ENCODE measurements at regions not wholly inside any gene's neighbourhood (a gene's known extent, or its start where the extent isn't known, plus 50 kb on each side); places are given as distances from the start of the nearest gene placed in this dataset.
"Not testable (repeated sequence)": the region's sequence is repeated elsewhere in the genome, so short reads cannot be mapped to it uniquely, and the experiment has no call there.

GRCh38 chr7:113783403-113783802 is 135.4 kb downstream of the PPP1R3A start:
- no peak for DNase-seq (ENCODE audit: low read depth in 2 of 2)

- no peak for DNase-seq (ENCODE audit: low read depth in 2 of 2)
Observed at GRCh38 chr7:113775804-113776203, 143.0 kb downstream of the PPP1R3A start.

GRCh38 chr7:113775401-113775800 is 143.4 kb downstream of the PPP1R3A start:
- DNase-seq (ENCODE audit: low read depth in 2 of 2) = no peak

- no peak for DNase-seq (ENCODE audit: low read depth in 2 of 2)
Observed at GRCh38 chr7:113774182-113774807, 144.5 kb downstream of the PPP1R3A start.

DNA sequence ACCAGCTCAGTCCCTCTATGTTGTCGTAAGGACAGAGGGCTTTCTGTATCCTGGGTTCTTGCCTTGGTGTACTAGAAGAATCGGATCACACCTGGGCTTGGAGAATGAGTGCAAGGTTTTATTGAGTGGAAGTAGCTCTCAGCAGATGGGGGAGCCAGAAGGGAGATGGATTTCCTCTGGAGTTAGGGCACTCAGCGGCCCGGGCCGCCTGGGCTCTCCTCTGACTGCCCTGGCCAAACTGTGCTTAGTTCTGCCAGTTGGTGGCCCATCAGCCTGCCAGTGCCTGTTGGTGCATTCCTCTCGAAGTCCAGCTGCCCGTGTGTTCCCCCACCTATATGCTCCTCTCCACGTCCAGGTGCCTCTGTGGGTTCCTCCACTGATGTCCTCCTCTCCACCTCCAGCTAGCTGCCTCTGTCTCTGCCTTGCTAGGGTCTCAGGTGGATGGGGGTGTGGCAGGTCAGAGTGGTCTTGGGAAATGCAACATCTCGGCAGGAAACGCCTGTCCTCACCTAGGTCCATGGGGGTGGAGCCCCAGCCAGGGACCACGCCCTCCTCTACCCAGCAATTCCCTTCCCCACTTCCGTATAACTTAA is 148.6 kb downstream of the PPP1R3A start:
- no peak for DNase-seq (ENCODE audit: low read depth in 2 of 2)

GRCh38 chr7:113768387-113768786 is 150.4 kb downstream of the PPP1R3A start:
- no peak for DNase-seq (ENCODE audit: low read depth in 2 of 2)

DNA sequence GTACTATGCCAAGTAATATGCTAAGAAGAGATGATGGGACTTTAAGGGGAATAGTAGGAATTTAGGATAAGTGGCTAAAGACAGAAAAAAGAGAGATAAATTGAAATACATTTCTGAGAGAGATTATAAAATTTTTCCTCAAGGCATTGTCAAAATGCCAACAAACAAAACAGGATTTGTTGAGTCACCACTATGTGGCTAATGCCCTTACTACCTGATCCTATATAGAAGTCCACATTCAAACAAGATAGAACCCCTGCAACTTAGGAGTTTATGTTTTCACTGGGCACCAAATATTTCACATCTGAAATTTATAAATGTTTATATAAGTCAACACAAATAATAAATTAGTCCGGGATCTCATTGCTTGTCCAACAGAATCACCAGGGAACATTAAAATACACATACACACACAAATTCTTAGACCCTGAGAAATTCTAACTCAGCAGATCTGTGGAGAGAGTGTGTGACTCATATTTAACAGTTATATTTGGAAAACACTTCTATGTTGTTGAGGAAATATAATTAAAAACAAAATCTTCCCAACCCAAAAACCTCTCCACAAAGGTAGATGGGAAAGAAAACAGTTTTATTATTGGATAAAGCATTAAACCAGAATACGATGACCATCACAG is 154.3 kb downstream of the PPP1R3A start:
- DNase-seq (ENCODE audit: low read depth in 2 of 2) = no peak

GRCh38 chr7:113763226-113763625 is 155.6 kb downstream of the PPP1R3A start:
- DNase-seq (ENCODE audit: low read depth in 2 of 2) = no peak

DNA sequence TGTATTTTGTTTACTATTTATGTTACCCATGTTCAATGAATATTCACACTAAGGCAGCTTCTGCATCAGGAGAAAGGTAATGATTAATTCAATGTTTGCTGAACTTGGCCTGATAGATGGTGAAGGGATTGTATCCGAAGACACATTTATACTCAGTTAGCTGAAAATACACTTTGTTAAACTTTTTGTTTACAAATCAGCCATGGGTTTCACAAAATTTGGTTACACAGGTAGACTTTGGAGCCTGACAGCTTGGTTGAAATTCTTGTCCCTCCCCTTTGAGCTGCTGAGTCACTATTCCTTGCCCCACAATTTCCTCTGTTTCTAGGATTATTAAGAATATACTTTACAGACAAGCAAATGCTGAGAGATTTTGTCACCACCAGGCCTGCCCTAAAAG is 162.6 kb downstream of the PPP1R3A start:
- no peak for DNase-seq (ENCODE audit: low read depth in 2 of 2)

- no peak for DNase-seq (ENCODE audit: low read depth in 2 of 2)
Observed at GRCh38 chr7:113752689-113753088, 166.1 kb downstream of the PPP1R3A start.

DNA sequence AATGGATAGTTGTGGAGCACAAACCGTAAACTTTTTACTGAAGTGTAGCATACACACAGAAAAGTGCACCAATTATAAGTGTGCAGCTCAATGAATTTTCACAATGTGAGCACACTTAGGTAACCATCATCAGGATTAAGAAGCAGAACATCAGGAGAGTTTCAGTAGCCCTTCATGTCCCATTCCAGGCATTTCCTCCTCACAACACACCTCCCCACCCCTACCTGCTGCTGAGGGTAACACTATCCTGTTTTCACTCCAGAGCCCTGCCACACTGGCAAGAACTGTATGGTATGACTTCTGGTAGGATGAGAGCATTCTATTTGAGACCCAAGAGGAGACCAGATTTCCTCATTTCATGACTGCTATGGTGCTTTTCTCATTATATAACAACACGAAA is 166.5 kb downstream of the PPP1R3A start:
- DNase-seq (ENCODE audit: low read depth in 2 of 2) = no peak

DNA sequence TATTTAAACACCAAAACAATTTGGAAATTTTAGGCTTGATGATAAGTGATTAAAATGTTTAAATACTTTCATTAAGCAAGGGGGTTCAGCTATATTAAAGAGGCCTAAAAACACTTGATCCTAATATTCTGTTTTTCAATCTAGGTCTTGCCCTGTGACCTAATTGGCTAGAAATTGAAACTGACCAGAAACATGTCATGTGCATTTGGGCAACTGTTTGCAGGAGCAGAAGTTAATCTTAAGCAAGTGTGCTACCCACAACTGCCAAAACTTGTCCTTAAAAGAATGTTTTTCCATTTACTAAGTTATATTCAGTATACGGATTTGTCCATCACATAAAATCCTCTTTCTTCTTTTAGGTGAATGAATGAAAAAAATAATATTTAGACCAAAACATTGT is 167.3 kb downstream of the PPP1R3A start:
- DNase-seq (ENCODE audit: low read depth in 2 of 2) = no peak

- DNase-seq (ENCODE audit: low read depth in 2 of 2) = not testable (repeated sequence)
Observed at GRCh38 chr7:113748385-113748784, 170.4 kb downstream of the PPP1R3A start.

DNA sequence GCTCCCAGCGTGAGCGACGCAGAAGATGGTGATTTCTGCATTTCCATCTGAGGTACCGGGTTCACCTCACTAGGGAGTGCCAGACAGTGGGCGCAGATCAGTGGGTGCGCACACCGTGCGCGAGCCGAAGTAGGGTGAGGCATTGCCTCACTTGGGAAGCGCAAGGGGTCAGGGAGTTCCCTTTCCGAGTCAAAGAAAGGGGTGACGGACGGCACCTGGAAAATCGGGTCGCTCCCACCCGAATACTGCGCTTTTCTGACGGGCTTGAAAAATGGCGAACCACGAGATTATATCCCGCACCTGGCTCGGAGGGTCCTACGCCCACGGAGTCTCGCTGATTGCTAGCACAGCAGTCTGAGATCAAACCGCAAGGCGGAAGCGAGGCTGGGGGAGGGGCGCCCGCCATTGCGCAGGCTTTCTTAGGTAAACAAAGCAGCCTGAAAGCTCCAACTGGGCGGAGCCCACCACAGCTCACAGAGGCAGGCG is 175.8 kb downstream of the PPP1R3A start:
- DNase-seq (ENCODE audit: low read depth in 2 of 2) = not testable (repeated sequence)

- no peak for DNase-seq (ENCODE audit: low read depth in 2 of 2)
Observed at GRCh38 chr7:113742377-113742776, 176.4 kb downstream of the PPP1R3A start.

DNA sequence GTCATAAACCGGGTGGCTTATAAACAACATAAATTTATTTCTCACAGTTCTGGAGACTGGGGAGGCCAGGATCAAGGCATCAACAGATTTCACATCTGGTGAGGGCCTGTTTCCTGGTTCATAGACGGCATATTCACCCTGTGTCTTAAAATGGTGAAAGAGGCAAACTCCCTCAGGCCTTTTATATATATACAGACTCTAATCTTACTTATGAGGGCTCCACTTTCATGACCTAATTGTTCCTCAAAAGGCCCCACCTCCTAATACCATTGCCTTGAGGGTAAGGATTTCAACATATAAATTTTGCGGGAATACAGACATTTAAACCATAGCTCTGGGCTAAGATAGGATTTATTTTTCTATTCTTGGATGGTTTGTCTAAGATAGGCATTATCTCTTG is 187.2 kb downstream of the PPP1R3A start:
- no peak for DNase-seq (ENCODE audit: low read depth in 2 of 2)

GRCh38 chr7:113730309-113730955 is 188.4 kb downstream of the PPP1R3A start:
- DNase-seq (ENCODE audit: low read depth in 2 of 2) = no peak

DNA sequence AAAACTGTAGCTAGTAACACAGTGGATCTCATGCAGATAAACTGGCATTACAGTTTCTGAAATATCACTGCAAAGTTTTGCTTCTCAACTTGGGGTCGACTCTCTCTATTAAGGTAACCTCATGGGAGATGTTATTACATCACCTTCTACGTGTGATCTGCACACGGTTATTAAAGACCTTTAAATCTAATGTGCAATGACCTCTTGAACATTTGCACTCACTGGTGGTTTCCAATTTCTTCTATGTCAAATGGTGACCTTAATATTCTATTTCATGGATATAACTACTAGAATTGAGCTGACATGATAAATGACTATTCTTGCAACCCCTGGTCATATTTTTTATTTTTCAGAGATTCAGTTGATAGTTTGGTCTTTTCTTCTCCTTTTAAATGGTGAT is 191.3 kb downstream of the PPP1R3A start:
- DNase-seq (ENCODE audit: low read depth in 2 of 2) = no peak

- no peak for DNase-seq (ENCODE audit: low read depth in 2 of 2)
Observed at GRCh38 chr7:113722006-113722405, 196.8 kb downstream of the PPP1R3A start.

DNA sequence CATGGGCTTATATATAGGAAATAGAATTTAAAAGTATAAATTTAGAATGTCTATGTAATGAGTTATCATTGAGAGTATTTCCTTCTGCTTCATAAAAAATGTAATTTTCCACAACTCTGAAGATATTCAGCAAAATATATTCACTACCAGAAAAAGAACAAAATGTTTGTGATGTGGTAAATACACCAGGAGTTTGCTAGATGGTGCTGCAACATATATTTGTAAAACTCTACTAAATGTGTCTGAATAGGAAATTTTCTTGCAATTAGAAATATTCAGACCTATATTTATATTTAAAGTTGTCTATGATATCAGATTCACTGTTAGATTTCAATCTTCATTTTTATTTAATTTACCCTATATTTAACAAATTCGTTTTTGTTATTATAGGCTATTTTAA is 201.1 kb downstream of the PPP1R3A start:
- DNase-seq (ENCODE audit: low read depth in 2 of 2) = no peak

DNA sequence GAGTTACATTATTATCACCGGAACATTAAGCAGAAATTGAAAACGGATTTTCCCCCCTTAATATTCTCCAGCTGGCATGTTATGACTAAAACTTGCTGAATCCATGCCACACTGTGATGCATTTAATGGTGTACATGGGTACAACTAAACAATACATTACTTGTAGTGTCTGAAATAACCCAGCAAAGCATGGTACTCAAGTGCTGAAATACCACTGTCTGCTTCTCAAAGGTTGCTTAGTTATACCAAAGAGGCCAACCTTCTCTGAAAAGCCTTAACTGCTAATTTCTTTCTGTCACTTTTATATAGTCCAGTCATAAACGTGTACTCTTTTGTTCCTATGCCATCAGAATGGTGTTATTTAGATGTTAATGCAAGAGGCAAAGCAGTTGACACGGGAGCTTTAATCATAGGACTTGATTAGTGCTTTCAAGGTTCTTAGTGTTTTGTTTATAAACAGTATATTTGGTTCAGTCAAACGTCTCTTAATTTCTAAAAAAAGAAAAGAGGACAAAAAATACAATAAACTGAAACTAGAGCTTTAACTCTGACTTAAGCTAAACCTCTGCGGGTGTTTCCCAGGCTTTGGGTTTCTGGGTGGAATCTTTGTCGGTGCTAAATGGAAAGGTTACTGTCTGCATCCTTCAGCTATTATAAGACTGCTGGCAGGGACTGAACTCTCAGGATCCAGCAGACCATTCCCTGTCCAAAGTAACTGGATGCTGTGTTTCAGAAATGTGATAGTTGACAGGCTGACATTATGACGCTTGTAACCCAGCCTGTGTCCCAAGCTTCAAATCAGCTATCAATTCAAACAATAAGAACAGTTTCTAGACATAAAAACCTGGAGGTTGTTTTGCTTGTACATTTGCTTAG is 202.6 kb downstream of the PPP1R3A start:
- no peak for DNase-seq (ENCODE audit: low read depth in 2 of 2)

DNA sequence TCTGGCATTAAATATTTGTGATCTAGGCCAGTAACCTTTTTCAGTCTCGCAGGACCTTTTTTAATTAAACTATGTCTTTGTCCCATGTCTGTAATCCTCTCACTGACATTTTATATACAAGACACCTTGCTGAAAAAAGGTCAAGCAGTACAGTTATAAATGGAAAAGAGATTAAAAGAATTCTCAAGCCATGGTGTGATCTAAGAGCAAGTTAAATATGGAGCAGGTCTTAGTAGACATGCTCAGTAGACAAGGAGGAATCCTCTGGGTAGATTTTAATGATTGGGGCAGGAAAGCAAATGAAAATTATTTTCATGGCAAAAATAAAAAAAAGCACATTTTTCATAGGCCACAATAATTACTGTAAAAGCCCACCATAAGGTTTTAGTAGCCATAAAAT is 203.5 kb downstream of the PPP1R3A start:
- DNase-seq (ENCODE audit: low read depth in 2 of 2) = no peak
